ENCODE measurements at regions not wholly inside any gene's neighbourhood (a gene's known extent, or its start where the extent isn't known, plus 50 kb on each side); places are given as distances from the start of the nearest gene placed in this dataset.

DNA sequence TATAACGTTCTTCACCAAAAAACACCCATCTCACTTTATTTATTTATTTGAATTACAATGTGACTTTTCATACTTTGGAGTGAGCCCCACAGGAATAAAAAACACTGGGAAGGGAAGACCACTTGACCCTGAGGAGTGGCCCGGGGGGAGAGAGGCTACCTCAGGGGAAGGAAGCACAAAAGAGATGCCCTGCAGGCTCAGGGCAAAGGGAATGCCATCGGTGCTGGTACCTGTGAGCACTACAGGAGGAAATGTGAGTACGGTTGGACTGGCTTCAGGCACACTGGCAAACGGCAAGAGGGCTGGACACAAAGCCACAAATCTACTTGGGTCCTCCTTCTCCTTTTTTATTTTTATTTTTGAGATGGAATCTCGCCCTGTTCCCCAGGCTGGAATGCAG is 363.9 kb upstream of the KLF4 start:
- no peak for TF ChIP-seq POLR2A (IDR thresholded peaks at IDR 0.05)
- no peak for TF ChIP-seq EP300 (IDR thresholded peaks at IDR 0.05)
